A673 (cell line): ENCODE measurements at regions not wholly inside any gene's neighbourhood (a gene's known extent, or its start where the extent isn't known, plus 50 kb on each side); places are given as distances from the start of the nearest gene placed in this dataset.

Experiments
- CTCF ChIP-seq: fragments of 300-800, 200-600 bp; sonication (generic); conservative IDR thresholded peaks from 2 replicates; pipeline ENCODE4 v1.5.1; 2017; ENCODE audit warnings: low read depth, mild to moderate bottlenecking, antibody characterized with exemption, low read length, moderate library complexity, mixed read lengths
- EZH2 ChIP-seq: fragments of 200-600 bp; sonication (generic); IDR thresholded peaks from 2 replicates; pipeline ENCODE4 v1.6.1; 2017; ENCODE audit warnings: borderline replicate concordance, low read depth, mild to moderate bottlenecking, mixed read lengths, antibody characterized with exemption, low read length; ENCODE audit not compliant: poor library complexity, severe bottlenecking

- no peak for TF ChIP-seq EZH2
- TF ChIP-seq CTCF, result no peak
These were observed 91.3 kb upstream of the ZNF746 start for GRCh38 chr7:149588930-149589329.
